ENCODE measurements at regions not wholly inside any gene's neighbourhood (a gene's known extent, or its start where the extent isn't known, plus 50 kb on each side); places are given as distances from the start of the nearest gene placed in this dataset.

GRCh38 chr7:155138204-155138603, 68.1 kb downstream of the HTR5A start:
- DNase-seq (ENCODE audit: low spot score) (no peak), FAIRE-seq (no peak)

GRCh38 chr7:155141562-155141961, 71.4 kb downstream of the HTR5A start:
- FAIRE-seq, result no peak
- DNase-seq (ENCODE audit: low spot score), result no peak

GRCh38 chr7:155143381-155143780, 73.3 kb downstream of the HTR5A start:
- FAIRE-seq, result no peak

GRCh38 chr7:155144371-155144770, 74.2 kb downstream of the HTR5A start:
- DNase-seq (ENCODE audit: low spot score) (no peak), FAIRE-seq (no peak)

More at GRCh38 chr7:155143381-155143780, 73.3 kb downstream of the HTR5A start:
- DNase-seq (ENCODE audit: low spot score), result no peak

GRCh38 chr7:155145477-155146255, 75.5 kb downstream of the HTR5A start:
- DNase-seq (ENCODE audit: low spot score) (no peak), FAIRE-seq (no peak)

- FAIRE-seq (no peak), DNase-seq (ENCODE audit: low spot score) (no peak)
Observed at GRCh38 chr7:155147172-155147571, 77.0 kb downstream of the HTR5A start.

GRCh38 chr7:155147624-155148023, 77.5 kb downstream of the HTR5A start:
- FAIRE-seq, result no peak
- no peak for DNase-seq (ENCODE audit: low spot score)

GRCh38 chr7:155153676-155154075, 83.6 kb downstream of the HTR5A start:
- DNase-seq (ENCODE audit: low spot score) (no peak), FAIRE-seq (no peak)

GRCh38 chr7:155154586-155154985, 84.5 kb downstream of the HTR5A start:
- FAIRE-seq (no peak), DNase-seq (ENCODE audit: low spot score) (no peak)

- FAIRE-seq (no peak), DNase-seq (ENCODE audit: low spot score) (no peak)
Observed at GRCh38 chr7:155161690-155162089, 91.6 kb downstream of the HTR5A start.

- no peak for FAIRE-seq
- no peak for DNase-seq (ENCODE audit: low spot score)
Observed at GRCh38 chr7:155162422-155162821, 92.3 kb downstream of the HTR5A start.

GRCh38 chr7:155163696-155164095, 93.6 kb downstream of the HTR5A start:
- no peak for DNase-seq (ENCODE audit: low spot score)
- FAIRE-seq, result no peak

- no peak for FAIRE-seq
Observed at GRCh38 chr7:155164316-155164715, 94.2 kb downstream of the HTR5A start.

GRCh38 chr7:155166108-155166507, 96.0 kb downstream of the HTR5A start:
- FAIRE-seq (no peak), DNase-seq (ENCODE audit: low spot score) (no peak)

More at GRCh38 chr7:155164316-155164715, 94.2 kb downstream of the HTR5A start:
- DNase-seq (ENCODE audit: low spot score), result no peak

- FAIRE-seq, result no peak
- DNase-seq (ENCODE audit: low spot score), result peak; percentile 62
Observed at GRCh38 chr7:155166673-155167370, 96.7 kb downstream of the HTR5A start.

GRCh38 chr7:155167706-155168365, 97.7 kb downstream of the HTR5A start:
- FAIRE-seq (no peak), DNase-seq (ENCODE audit: low spot score) (no peak)

GRCh38 chr7:155168597-155169480, 98.7 kb downstream of the HTR5A start:
- FAIRE-seq (no peak), DNase-seq (ENCODE audit: low spot score) (no peak)

GRCh38 chr7:155169498-155170065, 99.5 kb downstream of the HTR5A start:
- DNase-seq (ENCODE audit: low spot score) (no peak), FAIRE-seq (no peak)

GRCh38 chr7:155170331-155170730, 100.2 kb downstream of the HTR5A start:
- no peak for DNase-seq (ENCODE audit: low spot score)

GRCh38 chr7:155172141-155172540, 102.0 kb downstream of the HTR5A start:
- FAIRE-seq (no peak), DNase-seq (ENCODE audit: low spot score) (no peak)

More at GRCh38 chr7:155170331-155170730, 100.2 kb downstream of the HTR5A start:
- no peak for FAIRE-seq

GRCh38 chr7:155173905-155174304, 103.8 kb downstream of the HTR5A start:
- DNase-seq (ENCODE audit: low spot score) (no peak), FAIRE-seq (no peak)

All from RCC 7860 (cell line).